ENCODE measurements at regions not wholly inside any gene's neighbourhood (a gene's known extent, or its start where the extent isn't known, plus 50 kb on each side); places are given as distances from the start of the nearest gene placed in this dataset.

DNA sequence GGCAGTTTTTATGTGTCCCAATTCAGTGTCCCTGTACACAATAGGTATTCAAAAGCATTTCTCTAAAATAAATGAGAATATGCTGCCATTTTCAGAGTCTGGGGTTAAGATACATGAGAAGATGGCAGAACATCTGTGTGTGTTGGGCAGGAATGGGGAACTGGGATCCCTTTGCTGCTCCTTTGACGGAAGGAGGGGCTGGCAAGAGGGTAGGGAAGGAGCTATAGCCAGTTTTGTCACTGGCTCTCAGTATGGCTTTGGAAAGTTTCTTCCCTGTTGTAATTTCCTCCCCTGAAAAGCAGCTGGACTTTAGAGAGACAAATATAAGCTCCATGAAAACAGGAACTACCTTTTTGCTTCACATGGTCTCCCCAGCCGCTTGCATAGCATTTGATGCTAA lies 137.5 kb upstream of the PRR23C start:
- Histone ChIP-seq H3K79me2 (ENCODE audit: insufficient read depth, low read length) (no peaks in the 10 kb centered on the region), H2BK5ac (ENCODE audit: insufficient read length, low read length) (no peak overlapping the region), H3K18ac (ENCODE audit: insufficient read length, low read depth, low read length) (no peak overlapping the region), H3K23ac (ENCODE audit: insufficient read length, low read depth, low read length) (no peak overlapping the region), H2AK5ac (ENCODE audit: insufficient read length, low read length) (no peak overlapping the region), H2BK120ac (ENCODE audit: low read depth, low read length, poor library complexity, severe bottlenecking) (no peak overlapping the region), H3K9ac (ENCODE audit: extremely low read depth, insufficient read length, low read length) (no peak overlapping the region), H3K9me3 (ENCODE audit: control insufficient read depth, low read depth, low read length) (no peaks in the 10 kb centered on the region), H3K56ac (ENCODE audit: insufficient read length, low read depth, low read length) (no peak overlapping the region), H2BK20ac (ENCODE audit: low read depth, low read length, poor library complexity, severe bottlenecking) (no peak overlapping the region), H4K8ac (replicated peaks; ENCODE audit: insufficient read length, low read depth, low read length) (no peak overlapping the region), H2BK12ac (ENCODE audit: insufficient read length, low read depth, low read length) (no peak overlapping the region), H2BK15ac (ENCODE audit: low read depth, low read length) (no peak overlapping the region), H3K27ac (ENCODE audit: insufficient read length, low read depth, low read length) (no peak overlapping the region), H3T11ph (ENCODE audit: low read length) (no peak overlapping the region), H4K5ac (ENCODE audit: insufficient read length, low read depth, low read length) (no peak overlapping the region), H3K27me3 (ENCODE audit: insufficient read depth, low read length) (no peaks in the 10 kb centered on the region), H4K20me1 (ENCODE audit: control insufficient read depth, insufficient read depth, insufficient read length) (no peaks in the 10 kb centered on the region), H3K79me1 (ENCODE audit: insufficient read depth, low read depth, low read length, poor library complexity, severe bottlenecking) (no peaks in the 10 kb centered on the region), H3K4ac (ENCODE audit: low read depth, low read length) (no peak overlapping the region), H3K4me2 (ENCODE audit: insufficient read depth, insufficient read length, low read length) (no peak overlapping the region), H4K91ac (ENCODE audit: insufficient read length, low read depth, low read length) (no peak overlapping the region), H3K23me2 (ENCODE audit: insufficient read length, low read depth, low read length, poor library complexity, severe bottlenecking) (no peaks in the 10 kb centered on the region), H3K4me1 (ENCODE audit: insufficient read depth, low read length) (no peaks in the 10 kb centered on the region), H2AFZ (ENCODE audit: low read length) (no peak overlapping the region), H3K14ac (ENCODE audit: insufficient read depth, low read length) (no peak overlapping the region)
- WGBS (ENCODE audit: extremely low coverage, insufficient read length, low lambda C conversion rate): no CpG with 5 or more reads among the region's 2 CpGs
- H3K27me3 Mint-ChIP-seq (ENCODE audit: low read depth): no peaks in the 10 kb centered on the region; the same call in 1 of the 2 replicates
- no peaks in the 10 kb centered on the region for H3K36me3 Mint-ChIP-seq (ENCODE audit: insufficient read depth in 1 of 3, low read depth in 3 of 3)
- H3K4me1 Mint-ChIP-seq: peaks cover 0 to 3% of the 10 kb centered on the region in 2 experiments; a peak in 2 of 4 replicates
- TF ChIP-seq CTCF (conservative IDR thresholded peaks at IDR 0.05): no peak
- DNase-seq: no peak
- H3K9me3 Mint-ChIP-seq: no peaks in the 10 kb centered on the region; a peak in 1 of 5 replicates
- no peak overlapping the region for H3K4me3 Mint-ChIP-seq
- no peak overlapping the region for H3K27ac Mint-ChIP-seq
